ENCODE measurements at regions not wholly inside any gene's neighbourhood (a gene's known extent, or its start where the extent isn't known, plus 50 kb on each side); places are given as distances from the start of the nearest gene placed in this dataset.

DNA sequence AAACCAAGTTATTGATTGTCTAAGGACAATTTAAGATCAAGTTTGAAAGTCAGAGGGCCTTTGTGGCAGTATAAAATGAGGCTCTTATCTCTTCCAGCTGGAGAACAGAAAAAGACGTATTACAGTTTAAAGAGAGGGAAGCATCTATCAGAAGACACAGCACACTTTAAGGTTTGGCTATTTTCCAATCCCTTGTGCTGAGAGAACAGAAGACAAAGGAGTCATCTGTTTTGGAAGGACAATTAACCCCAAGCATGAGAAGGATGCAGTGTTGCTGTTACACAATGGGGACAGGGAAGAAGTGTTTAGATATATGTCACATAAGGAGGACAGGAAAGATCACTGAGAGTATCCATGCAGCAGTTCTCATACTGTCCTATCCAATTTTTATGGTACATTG is 1224.2 kb upstream of the SORCS1 start:
- DNase-seq (ENCODE audit: low read depth), result peak; percentile 10
- TF ChIP-seq, protein P1, sequence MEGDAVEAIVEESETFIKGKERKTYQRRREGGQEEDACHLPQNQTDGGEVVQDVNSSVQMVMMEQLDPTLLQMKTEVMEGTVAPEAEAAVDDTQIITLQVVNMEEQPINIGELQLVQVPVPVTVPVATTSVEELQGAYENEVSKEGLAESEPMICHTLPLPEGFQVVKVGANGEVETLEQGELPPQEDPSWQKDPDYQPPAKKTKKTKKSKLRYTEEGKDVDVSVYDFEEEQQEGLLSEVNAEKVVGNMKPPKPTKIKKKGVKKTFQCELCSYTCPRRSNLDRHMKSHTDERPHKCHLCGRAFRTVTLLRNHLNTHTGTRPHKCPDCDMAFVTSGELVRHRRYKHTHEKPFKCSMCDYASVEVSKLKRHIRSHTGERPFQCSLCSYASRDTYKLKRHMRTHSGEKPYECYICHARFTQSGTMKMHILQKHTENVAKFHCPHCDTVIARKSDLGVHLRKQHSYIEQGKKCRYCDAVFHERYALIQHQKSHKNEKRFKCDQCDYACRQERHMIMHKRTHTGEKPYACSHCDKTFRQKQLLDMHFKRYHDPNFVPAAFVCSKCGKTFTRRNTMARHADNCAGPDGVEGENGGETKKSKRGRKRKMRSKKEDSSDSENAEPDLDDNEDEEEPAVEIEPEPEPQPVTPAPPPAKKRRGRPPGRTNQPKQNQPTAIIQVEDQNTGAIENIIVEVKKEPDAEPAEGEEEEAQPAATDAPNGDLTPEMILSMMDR (conservative IDR thresholded peaks at IDR 0.05; ENCODE audit: control insufficient read depth, insufficient read depth, low read depth, low read length), result no peak
- H3K4me3 ChIP-seq (ENCODE audit: control insufficient read depth, low read depth, low read length), result no peak overlapping the region

DNA sequence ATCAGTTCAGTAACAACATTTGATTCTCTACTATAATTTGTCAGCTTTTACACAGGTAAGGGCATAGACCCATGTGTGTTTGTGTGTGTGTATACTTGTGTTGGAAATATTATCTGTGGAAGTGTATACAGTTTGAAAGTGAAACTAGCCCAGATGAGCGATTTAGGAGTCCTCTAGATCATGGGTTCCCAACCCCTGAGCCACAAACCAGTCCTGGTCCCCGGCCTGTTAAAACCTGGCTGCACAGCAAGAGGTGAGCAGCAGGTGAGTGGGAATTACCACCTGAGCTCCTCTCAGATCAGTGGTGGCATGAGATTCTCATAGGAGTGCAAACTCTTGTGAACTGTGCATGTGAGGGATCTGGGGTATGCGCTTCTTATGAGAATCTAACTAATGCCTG is 1221.5 kb upstream of the SORCS1 start:
- TF ChIP-seq, protein P1 (conservative IDR thresholded peaks at IDR 0.05; ENCODE audit: control insufficient read depth, insufficient read depth, low read depth, low read length), result no peak
- DNase-seq (ENCODE audit: low read depth), result no peak
- no peak overlapping the region for H3K4me3 ChIP-seq (ENCODE audit: control insufficient read depth, low read depth, low read length)

DNA sequence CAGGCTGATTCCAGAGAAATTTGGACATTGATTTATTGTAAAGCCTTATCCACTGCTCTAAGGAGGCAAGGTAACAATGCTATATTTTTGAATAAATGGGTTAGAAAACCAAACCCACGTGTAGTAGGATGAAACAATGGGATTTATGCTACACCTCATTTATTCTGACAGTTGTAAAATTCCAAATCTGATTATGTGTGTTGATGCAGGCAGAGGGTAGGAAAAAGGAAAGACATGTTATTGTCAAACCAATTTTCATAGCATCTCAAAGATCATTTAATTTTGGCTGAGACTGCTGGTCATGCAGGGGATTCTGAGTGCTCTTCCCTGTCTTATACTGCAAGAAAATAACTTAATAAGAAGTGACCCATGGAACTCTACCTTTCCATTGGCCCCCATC is 1219.9 kb upstream of the SORCS1 start:
- no peak for DNase-seq (ENCODE audit: low read depth)
- no peak overlapping the region for H3K4me3 ChIP-seq (ENCODE audit: control insufficient read depth, low read depth, low read length)
- TF ChIP-seq, protein P1 (conservative IDR thresholded peaks at IDR 0.05; ENCODE audit: control insufficient read depth, insufficient read depth, low read depth, low read length), result no peak

DNA sequence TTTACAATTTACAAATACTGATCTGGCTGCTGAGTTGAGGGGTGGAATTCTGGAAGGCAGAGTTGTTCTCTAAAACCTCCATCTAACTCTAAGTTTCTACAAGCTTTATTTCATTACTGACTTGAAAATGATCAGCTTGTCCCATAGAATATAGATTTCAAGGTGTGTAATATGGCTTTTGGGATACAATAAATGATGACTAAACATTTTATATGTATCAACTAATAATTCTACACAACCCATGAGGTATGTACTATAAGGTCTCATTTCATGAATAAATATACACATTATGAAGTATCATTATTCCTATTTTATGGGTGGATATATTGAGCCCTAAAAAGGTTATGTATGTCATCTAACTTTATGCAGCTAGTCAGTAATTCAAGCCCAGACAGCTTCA is 1214.3 kb upstream of the SORCS1 start:
- DNase-seq (ENCODE audit: low read depth), result no peak
- no peak overlapping the region for H3K4me3 ChIP-seq (ENCODE audit: control insufficient read depth, low read depth, low read length)
- TF ChIP-seq, protein P1 (conservative IDR thresholded peaks at IDR 0.05; ENCODE audit: control insufficient read depth, insufficient read depth, low read depth, low read length), result no peak

DNA sequence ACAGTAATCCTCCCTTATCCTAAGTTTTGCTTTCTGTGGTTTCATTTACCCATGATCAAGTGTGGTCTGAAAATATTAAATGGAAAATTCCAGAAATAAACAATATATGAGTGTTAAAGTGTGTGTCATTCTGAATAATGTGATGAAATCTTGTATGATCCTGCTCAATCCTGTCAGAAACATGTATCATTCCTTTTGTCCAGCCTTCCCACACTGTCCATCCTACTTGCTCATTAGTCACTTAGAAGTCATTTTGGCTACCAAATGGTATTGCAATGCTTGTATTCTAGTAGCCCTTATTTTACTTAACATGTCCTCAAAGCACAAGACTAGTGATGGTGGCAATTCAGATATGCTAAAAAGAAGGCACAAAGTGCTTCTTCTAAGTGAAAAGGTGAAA is 1211.2 kb upstream of the SORCS1 start:
- TF ChIP-seq, protein P1 (conservative IDR thresholded peaks at IDR 0.05; ENCODE audit: control insufficient read depth, insufficient read depth, low read depth, low read length), result no peak
- DNase-seq (ENCODE audit: low read depth), result peak; percentile 73
- no peak overlapping the region for H3K4me3 ChIP-seq (ENCODE audit: control insufficient read depth, low read depth, low read length)

DNA sequence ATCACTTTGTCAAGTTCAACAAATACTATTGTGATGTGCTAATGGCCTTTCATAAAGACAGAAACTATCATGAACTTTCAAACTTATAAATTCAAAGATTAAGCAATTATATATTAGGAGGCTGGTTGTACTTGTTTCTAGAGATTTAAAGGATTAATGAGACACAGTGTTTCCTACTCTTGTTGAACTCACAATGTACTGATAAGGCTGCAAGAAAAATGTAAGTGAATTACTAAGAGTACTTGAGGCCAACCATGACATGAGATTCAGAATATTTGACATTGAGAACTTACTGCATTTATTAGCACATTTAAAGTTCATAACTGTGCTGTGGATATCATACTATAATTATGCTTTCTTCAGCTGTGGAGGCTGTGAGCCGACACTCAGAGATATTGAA is 1210.5 kb upstream of the SORCS1 start:
- no peak overlapping the region for H3K4me3 ChIP-seq (ENCODE audit: control insufficient read depth, low read depth, low read length)
- TF ChIP-seq, protein P1 (conservative IDR thresholded peaks at IDR 0.05; ENCODE audit: control insufficient read depth, insufficient read depth, low read depth, low read length), result no peak
- no peak for DNase-seq (ENCODE audit: low read depth)

DNA sequence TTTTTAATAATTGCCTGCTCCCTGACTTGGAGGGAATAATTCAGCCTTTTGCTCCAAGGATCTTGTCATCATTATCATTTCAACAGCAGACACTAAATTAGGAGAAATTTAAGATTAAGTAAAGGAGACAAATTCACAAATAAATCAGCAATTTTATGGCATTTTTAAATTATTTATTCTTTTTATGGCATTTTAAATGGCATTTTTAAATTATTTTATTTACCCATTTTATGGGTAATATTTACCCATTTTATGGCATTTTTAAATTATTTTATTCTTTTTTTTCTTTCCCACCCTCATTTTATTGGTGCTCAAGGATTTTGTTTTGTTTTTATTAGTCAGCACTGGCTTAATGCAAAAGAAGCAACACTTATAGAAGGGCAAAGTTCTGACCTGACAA is 1201.0 kb upstream of the SORCS1 start:
- TF ChIP-seq, protein P1 (conservative IDR thresholded peaks at IDR 0.05; ENCODE audit: control insufficient read depth, insufficient read depth, low read depth, low read length), result no peak
- DNase-seq (ENCODE audit: low read depth), result no peak
- no peak overlapping the region for H3K4me3 ChIP-seq (ENCODE audit: control insufficient read depth, low read depth, low read length)

All from fibroblast of mammary gland (primary cell).